Neural cell (in vitro differentiated cells): ENCODE measurements at regions not wholly inside any gene's neighbourhood (a gene's known extent, or its start where the extent isn't known, plus 50 kb on each side); places are given as distances from the start of the nearest gene placed in this dataset.

Source experiments
- CTCF ChIP-seq: fragments of 450-650 bp; IDR thresholded peaks from 2 replicates; pipeline ENCODE4 v1.5.1; 2014; ENCODE audit warnings: antibody characterized with exemption, mild to moderate bottlenecking, moderate library complexity; ENCODE audit not compliant: poor library complexity, severe bottlenecking
- EP300 ChIP-seq: fragments of 450-650 bp; conservative IDR thresholded peaks from 2 replicates; pipeline ENCODE4 v1.6.1; 2014; ENCODE audit warnings: antibody characterized with exemption, mild to moderate bottlenecking, moderate library complexity; ENCODE audit not compliant: poor library complexity, severe bottlenecking
- EZH2 ChIP-seq: fragments of 200-600, 300-800 bp; shearing (Covaris generic), sonication (generic); IDR thresholded peaks from 2 replicates; pipeline ENCODE4 v1.6.1; 2014; ENCODE audit warnings: antibody characterized with exemption, low read length, borderline replicate concordance, mild to moderate bottlenecking; ENCODE audit not compliant: insufficient read depth, poor library complexity, severe bottlenecking
- MXI1 ChIP-seq: fragments of 450-650 bp; conservative IDR thresholded peaks from 2 replicates; pipeline ENCODE4 v1.6.1; 2014; ENCODE audit warnings: antibody characterized with exemption, mild to moderate bottlenecking; ENCODE audit not compliant: poor library complexity, severe bottlenecking
- POLR2AphosphoS5 ChIP-seq: IDR thresholded peaks from 2 replicates; pipeline ENCODE4 v1.6.1; 2012
- RAD21 ChIP-seq: fragments of 450-650 bp; conservative IDR thresholded peaks from 2 replicates; pipeline ENCODE4 v1.6.1; 2014; ENCODE audit warnings: antibody characterized with exemption, mild to moderate bottlenecking, moderate library complexity
- SMC3 ChIP-seq: fragments of 450-650 bp; conservative IDR thresholded peaks from 2 replicates; pipeline ENCODE4 v1.6.1; 2014; ENCODE audit warnings: antibody characterized with exemption, mild to moderate bottlenecking, moderate library complexity; ENCODE audit not compliant: poor library complexity

GRCh38 chr10:33655165-33655815, 320.8 kb upstream of the NRP1 start:
- TF ChIP-seq CTCF: no peak
- TF ChIP-seq MXI1: no peak
- no peak for TF ChIP-seq EZH2
- TF ChIP-seq POLR2AphosphoS5: no peak
- no peak for TF ChIP-seq EP300
- TF ChIP-seq RAD21: no peak
- no peak for TF ChIP-seq SMC3
